Heart left ventricle (tissue), 16 donors: ENCODE measurements at regions not wholly inside any gene's neighbourhood (a gene's known extent, or its start where the extent isn't known, plus 50 kb on each side); places are given as distances from the start of the nearest gene placed in this dataset.

Experiments used
- ATAC-seq, 4 donors: fragments of 200-7000 bp; cut with Tn5 transposase; one replicate each; pipeline ENCODE4 v1.9.1; 2020 to 2022; ENCODE audit warnings: moderate library complexity in 4 of 4, mild to moderate bottlenecking in 3 of 4, moderate number of reproducible peaks in 1 of 4
- DNase-seq, 5 donors: peaks; one replicate each; pipeline ENCODE4 v3.0.0-alpha.2; 2020
- H3K27ac ChIP-seq, 12 donors: fragments of 200-600 bp; sonication (generic) in 4 of 12; one replicate each; pipeline versions ENCODE4 v1.5.0 to v1.8.0; 2016 to 2022; ENCODE audit warnings: mild to moderate bottlenecking in 2 of 12
- H3K27me3 ChIP-seq, 9 donors: fragments of 200-600 bp; sonication (generic) in 2 of 9; one replicate each; pipeline versions ENCODE4 v1.5.1 to v1.8.0; 2016 to 2022; ENCODE audit warnings: mild to moderate bottlenecking in 3 of 9
- H3K36me3 ChIP-seq, 9 donors: fragments of 200-600 bp; sonication (generic) in 2 of 9; one replicate each; pipeline versions ENCODE4 v1.5.0 to v1.8.0; 2018 to 2022; ENCODE audit warnings: mild to moderate bottlenecking in 2 of 9
- H3K4me1 ChIP-seq, 12 donors: fragments of 200-600 bp; sonication (generic) in 4 of 12; one replicate each; pipeline versions ENCODE4 v1.5.0 to v1.8.0; 2016 to 2022; ENCODE audit warnings: mild to moderate bottlenecking in 3 of 12
- H3K4me3 ChIP-seq, 12 donors: fragments of 200-600 bp; sonication (generic) in 4 of 12; one replicate each; pipeline versions ENCODE4 v1.5.0 to v1.8.0; 2017 to 2022; ENCODE audit warnings: mild to moderate bottlenecking in 9 of 12, moderate library complexity in 4 of 12
- H3K9me3 ChIP-seq, 12 donors: fragments of 200-600 bp; sonication (generic) in 4 of 12; one replicate each; pipeline versions ENCODE4 v1.5.0 to v1.8.0; 2016 to 2022; ENCODE audit warnings: mild to moderate bottlenecking in 1 of 12
- POLR2A ChIP-seq, 2 donors: fragments of 450-650 bp; IDR thresholded peaks; one replicate each; pipeline ENCODE4 v1.6.1; 2017; ENCODE audit warnings: antibody characterized with exemption in 2 of 2, mild to moderate bottlenecking in 2 of 2, moderate library complexity in 2 of 2
- WGBS, 4 donors: extraction: QIAGEN DNeasy Blood & Tissue Kit in 2 of 4; methylation state at CpG; one replicate each; pipeline versions ENCODE4 v1.1.5 to v1.1.7; 2013 to 2018; 5-methylcytosine and 5-hydroxymethylcytosine counted together
- intact Hi-C, 10 donors: fragments of 100-400 bp; cut with DNase I; formaldehyde crosslinking; loops; one replicate each; pipeline versions ENCODE4 v1.11.1 to v1.14.2; 2022
- TF ChIP-seq, protein P1 (sequence below), 12 donors: fragments of 200-600 bp; sonication (generic) in 4 of 12; IDR thresholded peaks; one replicate each; pipeline versions ENCODE4 v1.5.0 to v1.8.0; 2018 to 2022; ENCODE audit warnings: antibody characterized with exemption in 12 of 12, mild to moderate bottlenecking in 5 of 12
- donor health status: ischemic (EF 13 %, LVEDD 7.1; RV severe dilation, severe dysfunction).
- donor health status: healthy with polysubstance abuse.
- donor health status: DM: no; HTN: yes; CAD: no.
- donor health status: DM: no; HTN: no; CAD: no.
- donor health status: ischemic (EF 25% LVEDD 6.9; RV normal size, moderate dysfunction).
- donor health status: ischemic (EF 25% LVEDD 5.7; RV mildly dilated, moderate dysfunction).
- donor health status: healthy.
- donor health status: DM: yes; HTN: yes; CAD: no.
- donor health status: ischemic (EF 35%, LVEDD 5.7; RV mildly dilated, moderate dysfunction).
- donor health status: nonischemic (EF 11% LVEDD 7.7; RV severe dilation, severe dysfunction).
- donor health status: DM: yes; HTN: yes; CAD: no.
- donor health status: PGD.
- donor health status: ischemic (EF 29% LVEDD 5.4; RV normal size, mild dysfunction).
- donor health status: nonischemic (EF 23%, LVEDD 6.1; RV moderate dilation, normal function).

DNA sequence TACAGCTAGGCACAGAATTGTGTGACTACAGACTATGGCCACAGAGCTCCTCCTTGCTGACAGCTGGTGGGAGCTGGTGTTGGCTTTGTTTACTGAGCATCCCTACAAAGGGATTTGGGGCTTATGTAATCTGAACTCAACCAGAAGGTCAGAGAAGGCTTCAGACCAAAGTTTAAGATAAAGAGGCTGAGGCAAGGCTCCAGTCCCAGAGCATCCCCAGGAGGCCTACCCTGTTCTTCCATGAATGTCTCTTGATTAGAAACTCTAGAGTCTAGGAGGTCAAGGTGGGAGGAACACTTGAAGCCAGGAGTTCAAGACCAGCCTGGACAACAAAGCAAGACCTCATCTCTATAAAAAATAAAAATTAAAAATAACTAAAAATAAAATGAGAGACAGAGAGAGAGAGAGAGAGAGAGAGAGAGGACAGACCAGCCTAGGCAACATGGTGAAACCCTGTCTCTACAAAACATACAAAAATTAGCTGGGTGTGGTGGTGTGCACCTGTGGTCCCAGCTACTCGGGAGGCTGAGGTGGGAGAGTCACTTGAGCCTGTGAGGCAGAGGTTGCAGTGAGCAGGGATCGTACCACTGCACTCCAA is 125.5 kb upstream of the SERPIND1 start:
- no peaks in the 10 kb centered on the region for H3K4me1 ChIP-seq
- no peaks in the 10 kb centered on the region for H3K27me3 ChIP-seq
- no peaks in the 10 kb centered on the region for H3K36me3 ChIP-seq
- H3K27ac ChIP-seq, result no peak overlapping the region
- 81 to 91% (median 89%) methylated on average over 2 of the region's 2 CpGs for WGBS, 4 donors
- no peak overlapping the region for H3K4me3 ChIP-seq
- DNase-seq, result no peak
- intact Hi-C loops, result no loop called here
- no peak for ATAC-seq
- H3K9me3 ChIP-seq, result no peaks in the 10 kb centered on the region
- TF ChIP-seq POLR2A (IDR thresholded peaks at IDR 0.05), result no peak
- TF ChIP-seq, protein P1, sequence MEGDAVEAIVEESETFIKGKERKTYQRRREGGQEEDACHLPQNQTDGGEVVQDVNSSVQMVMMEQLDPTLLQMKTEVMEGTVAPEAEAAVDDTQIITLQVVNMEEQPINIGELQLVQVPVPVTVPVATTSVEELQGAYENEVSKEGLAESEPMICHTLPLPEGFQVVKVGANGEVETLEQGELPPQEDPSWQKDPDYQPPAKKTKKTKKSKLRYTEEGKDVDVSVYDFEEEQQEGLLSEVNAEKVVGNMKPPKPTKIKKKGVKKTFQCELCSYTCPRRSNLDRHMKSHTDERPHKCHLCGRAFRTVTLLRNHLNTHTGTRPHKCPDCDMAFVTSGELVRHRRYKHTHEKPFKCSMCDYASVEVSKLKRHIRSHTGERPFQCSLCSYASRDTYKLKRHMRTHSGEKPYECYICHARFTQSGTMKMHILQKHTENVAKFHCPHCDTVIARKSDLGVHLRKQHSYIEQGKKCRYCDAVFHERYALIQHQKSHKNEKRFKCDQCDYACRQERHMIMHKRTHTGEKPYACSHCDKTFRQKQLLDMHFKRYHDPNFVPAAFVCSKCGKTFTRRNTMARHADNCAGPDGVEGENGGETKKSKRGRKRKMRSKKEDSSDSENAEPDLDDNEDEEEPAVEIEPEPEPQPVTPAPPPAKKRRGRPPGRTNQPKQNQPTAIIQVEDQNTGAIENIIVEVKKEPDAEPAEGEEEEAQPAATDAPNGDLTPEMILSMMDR (IDR thresholded peaks at IDR 0.05), result no peak

DNA sequence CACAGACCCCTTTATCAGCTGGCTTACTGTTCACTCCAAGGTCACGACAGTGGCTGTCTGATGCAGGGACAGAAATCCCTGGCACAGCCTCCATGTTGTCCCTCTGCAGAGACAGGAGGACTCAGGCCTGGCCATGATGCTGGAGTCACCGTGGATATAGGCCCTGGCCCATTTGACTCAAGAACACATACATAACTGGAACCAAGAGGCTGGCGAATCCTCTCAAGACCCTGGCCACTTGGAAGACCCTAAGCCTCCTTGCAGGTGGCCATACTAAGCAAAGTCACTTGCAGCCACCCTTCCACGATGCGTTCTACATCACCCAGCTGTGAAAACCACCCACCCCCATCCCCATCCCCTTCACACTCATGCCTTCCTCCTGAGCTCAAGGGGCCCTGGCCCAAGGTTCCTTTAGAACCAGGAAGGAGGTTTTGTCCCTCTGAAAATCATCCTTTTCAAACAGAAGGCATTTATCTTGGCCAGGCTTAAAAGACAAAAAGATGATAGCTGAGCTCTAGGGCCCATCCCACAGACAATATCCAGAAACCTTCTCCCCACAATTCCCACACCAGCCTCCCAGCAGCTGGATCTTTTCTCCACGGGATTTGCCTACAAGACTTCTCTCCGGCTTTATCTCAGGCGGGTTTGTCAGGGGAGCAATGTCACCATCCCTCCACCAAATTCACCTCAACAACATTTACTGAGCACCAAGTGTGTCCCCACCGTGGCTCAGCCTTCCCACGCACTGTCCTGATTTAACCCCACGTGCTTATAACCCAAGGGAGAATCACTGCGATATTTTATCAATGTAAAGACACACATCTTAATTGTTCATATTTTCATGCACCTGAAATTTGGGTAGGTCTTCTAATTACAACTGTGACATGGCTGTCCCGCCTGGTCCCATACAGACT is 123.4 kb upstream of the SERPIND1 start:
- TF ChIP-seq, protein P1 (IDR thresholded peaks at IDR 0.05), result no peak
- TF ChIP-seq POLR2A (IDR thresholded peaks at IDR 0.05), result no peak
- intact Hi-C loops, result no loop called here
- Histone ChIP-seq H3K36me3 (no peaks in the 10 kb centered on the region), H3K9me3 (no peaks in the 10 kb centered on the region), H3K4me1 (no peaks in the 10 kb centered on the region), H3K27ac (no peak overlapping the region), H3K4me3 (no peak overlapping the region), H3K27me3 (no peaks in the 10 kb centered on the region)
- DNase-seq, result no peak
- WGBS, 4 donors, result 81 to 84% (median 81%) methylated on average over 12 to 13 of the region's 13 CpGs
- ATAC-seq, result no peak

DNA sequence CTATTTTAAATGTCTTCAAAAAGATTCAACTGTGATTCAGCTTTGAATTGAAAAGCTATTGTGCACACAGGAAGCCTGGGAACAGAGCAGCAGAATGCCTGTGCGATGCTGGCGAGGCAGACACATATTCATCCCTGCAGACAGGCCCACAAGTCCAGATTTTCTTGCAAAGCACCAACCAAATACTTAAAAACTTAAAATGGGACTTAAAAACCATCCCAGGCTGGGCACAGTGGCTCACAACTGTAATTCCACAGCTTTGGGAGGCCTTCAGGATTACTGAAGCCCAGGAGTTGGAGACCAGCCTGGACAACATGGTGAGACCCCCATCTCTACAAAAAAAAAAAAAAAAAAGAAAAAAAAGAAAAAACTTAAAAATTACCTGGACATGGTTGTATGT is 122.6 kb upstream of the SERPIND1 start:
- no peak overlapping the region for H3K27ac ChIP-seq
- no peak for DNase-seq
- no peaks in the 10 kb centered on the region for H3K9me3 ChIP-seq
- ATAC-seq, result no peak
- H3K4me1 ChIP-seq, result no peaks in the 10 kb centered on the region
- intact Hi-C loops, result no loop called here
- no peaks in the 10 kb centered on the region for H3K36me3 ChIP-seq
- no peak for TF ChIP-seq POLR2A (IDR thresholded peaks at IDR 0.05)
- TF ChIP-seq, protein P1 (IDR thresholded peaks at IDR 0.05), result no peak
- H3K4me3 ChIP-seq, result no peak overlapping the region
- H3K27me3 ChIP-seq, result no peaks in the 10 kb centered on the region
- WGBS, 4 donors, result 76 to 95% (median 82%) methylated on average over 2 of the region's 2 CpGs

DNA sequence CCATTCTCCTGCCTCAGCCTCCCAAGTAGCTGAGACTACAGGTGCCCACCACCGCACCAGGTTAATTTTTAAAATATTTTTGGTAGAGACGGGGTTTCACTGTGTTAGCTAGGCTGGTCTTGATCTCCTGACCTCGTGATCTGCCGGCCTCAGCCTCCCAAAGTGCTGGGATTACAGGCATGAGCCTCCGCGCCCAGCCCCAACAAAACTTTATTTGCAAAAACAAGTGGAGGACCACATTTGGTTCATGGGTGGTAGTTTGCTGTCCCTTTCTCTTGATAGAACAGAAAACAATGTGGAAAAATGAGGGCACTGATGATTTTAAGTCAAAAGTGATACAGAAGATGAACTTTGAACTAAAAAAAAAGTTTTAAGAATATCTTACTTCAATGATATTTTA is 121.8 kb upstream of the SERPIND1 start:
- intact Hi-C loops, result no loop called here
- H3K9me3 ChIP-seq, result no peaks in the 10 kb centered on the region

More for the DNA sequence above, 121.8 kb upstream of the SERPIND1 start:
- no peak overlapping the region for H3K27ac ChIP-seq
- TF ChIP-seq, protein P1 (IDR thresholded peaks at IDR 0.05), result no peak
- TF ChIP-seq POLR2A (IDR thresholded peaks at IDR 0.05), result no peak
- H3K4me3 ChIP-seq, result no peak overlapping the region
- ATAC-seq (no peak), DNase-seq (no peak)
- no peaks in the 10 kb centered on the region for H3K36me3 ChIP-seq
- WGBS, 4 donors, result 91 to 94% (median 93%) methylated on average over 6 of the region's 6 CpGs
- H3K27me3 ChIP-seq, result no peaks in the 10 kb centered on the region
- H3K4me1 ChIP-seq, result no peaks in the 10 kb centered on the region
